Body of pancreas (tissue), 4 donors: ENCODE measurements at regions not wholly inside any gene's neighbourhood (a gene's known extent, or its start where the extent isn't known, plus 50 kb on each side); places are given as distances from the start of the nearest gene placed in this dataset.
A peak's percentile ranks its signal among the peaks of the same experiment; 100 is the strongest.

Experiments
- ATAC-seq: fragments of 150-250 bp; one replicate; pipeline ENCODE4 v1.9.1; 2016
- DNase-seq, 4 donors: peaks; one replicate each; pipeline ENCODE4 v3.0.0-alpha.2; 2019
- H3K27ac ChIP-seq, 4 donors: fragments of 200-600 bp; sonication (generic); 1 replicate in 3 of 4; 2 replicates in 1 of 4; pipeline versions ENCODE4 v1.5.1 to v1.6.1; 2016 to 2019; ENCODE audit warnings: mild to moderate bottlenecking in 1 of 4, mixed read lengths in 1 of 4, moderate library complexity in 1 of 4
- H3K27me3 ChIP-seq, 2 donors: fragments of 200-600 bp; sonication (generic); one replicate each; pipeline ENCODE4 v1.6.0; 2016; ENCODE audit warnings: mild to moderate bottlenecking in 1 of 2
- H3K36me3 ChIP-seq, 2 donors: fragments of 200-600 bp; sonication (generic); replicated peaks in 1 of 2; 2 replicates each; pipeline ENCODE4 v1.5.1; 2016; ENCODE audit warnings: low read depth in 2 of 2; ENCODE audit not compliant: insufficient read depth in 1 of 2
- H3K4me1 ChIP-seq: fragments of 200-600 bp; sonication (generic); one replicate; pipeline ENCODE4 v1.6.0; 2016
- H3K4me3 ChIP-seq, 2 donors: fragments of 200-600 bp; sonication (generic); 1 replicate in 1 of 2; 2 replicates in 1 of 2; pipeline ENCODE4 v1.5.1; 2016 to 2019
- H3K9me3 ChIP-seq, 3 donors: fragments of 200-600 bp; sonication (generic); 1 replicate in 2 of 3; 2 replicates in 1 of 3; pipeline ENCODE4 v1.5.1; 2016
- POLR2A ChIP-seq, 3 donors: fragments of 450-650 bp; IDR thresholded peaks; one replicate each; pipeline ENCODE4 v1.6.1; 2016; ENCODE audit warnings: antibody characterized with exemption in 3 of 3, mild to moderate bottlenecking in 2 of 3
- WGBS, 2 donors: methylation state at CpG; one replicate each; pipeline ENCODE4 v1.1.5; 2017; 5-methylcytosine and 5-hydroxymethylcytosine counted together
- intact Hi-C: fragments of 100-400 bp; cut with DNase I; formaldehyde crosslinking; loops from one replicate; pipeline ENCODE4 v1.15.1; 2023
- TF ChIP-seq, protein P1 (sequence below), 7 experiments: fragments of 450-650 bp in 4 of 7; fragments of 200-600 bp in 3 of 7; sonication (generic) in 3 of 7; IDR thresholded peaks; one replicate each; pipeline ENCODE4 v1.5.1; 2016 to 2019; ENCODE audit warnings: antibody characterized with exemption in 7 of 7

DNA sequence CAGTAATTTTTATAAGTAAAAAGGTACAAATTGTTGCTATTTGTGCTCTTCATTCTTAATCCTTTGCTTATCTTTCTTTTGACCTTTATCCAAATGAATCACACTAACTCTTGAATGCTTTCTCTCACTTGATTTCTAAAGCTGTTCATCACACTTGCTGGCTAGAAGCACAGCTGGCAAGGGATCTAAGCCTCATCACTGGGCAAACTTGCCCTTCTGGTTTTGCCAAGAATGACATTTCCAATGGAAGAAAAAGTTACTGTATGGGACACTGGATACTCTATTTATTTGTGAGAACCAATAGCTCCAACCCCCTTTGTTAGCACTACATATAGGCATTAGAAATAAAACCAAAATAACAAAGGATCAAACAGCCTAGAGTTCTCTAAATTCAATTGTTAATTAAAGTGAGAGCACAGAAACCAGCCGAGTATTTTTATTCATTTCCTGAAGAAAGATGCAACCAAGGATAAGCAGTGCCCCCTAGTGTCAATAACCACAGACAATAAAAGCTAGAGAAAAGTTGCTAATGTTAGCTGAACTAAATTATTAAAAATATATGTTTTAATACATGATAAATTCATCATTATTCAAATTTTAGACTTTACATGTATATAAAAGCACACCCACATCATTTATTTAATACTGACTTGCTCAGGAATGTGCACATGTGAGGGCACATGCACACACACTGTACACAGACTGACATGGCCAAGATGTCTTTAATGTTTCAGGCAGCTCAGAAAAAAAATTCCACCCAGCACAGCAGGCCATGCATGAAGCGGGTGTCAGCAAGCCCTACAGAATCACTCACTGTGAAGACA lies 59.8 kb upstream of the POU5F2 start:
- peak in 3 of 4 donors; percentile 15 to 38 (median 17) for DNase-seq
- Histone ChIP-seq H3K4me1 (peaks cover 5% of the 10 kb centered on the region), H3K4me3 (no peak overlapping the region), H3K9me3 (no peaks in the 10 kb centered on the region), H3K36me3 (no peaks in the 10 kb centered on the region), H3K27ac (no peak overlapping the region), H3K27me3 (no peaks in the 10 kb centered on the region)
- ATAC-seq: peak; percentile 66
- WGBS, 2 donors: 15% methylated on average over 2 of the region's 2 CpGs
- intact Hi-C loops: no loop called here
- TF ChIP-seq POLR2A (IDR thresholded peaks at IDR 0.05): no peak
- TF ChIP-seq, protein P1, sequence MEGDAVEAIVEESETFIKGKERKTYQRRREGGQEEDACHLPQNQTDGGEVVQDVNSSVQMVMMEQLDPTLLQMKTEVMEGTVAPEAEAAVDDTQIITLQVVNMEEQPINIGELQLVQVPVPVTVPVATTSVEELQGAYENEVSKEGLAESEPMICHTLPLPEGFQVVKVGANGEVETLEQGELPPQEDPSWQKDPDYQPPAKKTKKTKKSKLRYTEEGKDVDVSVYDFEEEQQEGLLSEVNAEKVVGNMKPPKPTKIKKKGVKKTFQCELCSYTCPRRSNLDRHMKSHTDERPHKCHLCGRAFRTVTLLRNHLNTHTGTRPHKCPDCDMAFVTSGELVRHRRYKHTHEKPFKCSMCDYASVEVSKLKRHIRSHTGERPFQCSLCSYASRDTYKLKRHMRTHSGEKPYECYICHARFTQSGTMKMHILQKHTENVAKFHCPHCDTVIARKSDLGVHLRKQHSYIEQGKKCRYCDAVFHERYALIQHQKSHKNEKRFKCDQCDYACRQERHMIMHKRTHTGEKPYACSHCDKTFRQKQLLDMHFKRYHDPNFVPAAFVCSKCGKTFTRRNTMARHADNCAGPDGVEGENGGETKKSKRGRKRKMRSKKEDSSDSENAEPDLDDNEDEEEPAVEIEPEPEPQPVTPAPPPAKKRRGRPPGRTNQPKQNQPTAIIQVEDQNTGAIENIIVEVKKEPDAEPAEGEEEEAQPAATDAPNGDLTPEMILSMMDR (IDR thresholded peaks at IDR 0.05): peak; percentile 50 to 75 (median 67)

DNA sequence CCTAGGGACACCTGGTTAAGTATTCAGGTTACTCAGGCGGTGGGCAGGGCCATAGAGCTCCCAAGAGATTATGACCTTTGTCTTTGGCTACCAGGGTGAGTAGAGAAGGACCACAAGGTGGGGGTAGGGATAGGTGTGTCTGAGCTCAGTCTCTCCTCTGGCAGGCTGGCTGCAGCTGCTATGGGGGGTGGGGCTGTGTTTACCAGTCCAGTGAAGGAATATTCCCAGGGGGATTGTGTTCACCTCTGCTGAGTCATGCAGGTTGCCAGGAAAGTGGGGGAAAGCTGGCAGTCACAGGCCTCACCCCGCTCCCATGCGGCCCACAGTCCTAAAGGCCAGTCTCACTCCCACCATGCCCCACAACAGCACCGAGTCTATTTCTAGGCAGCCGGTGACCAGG lies 53.6 kb upstream of the POU5F2 start:
- WGBS, 2 donors: 90 to 92% methylated on average over 4 to 5 of the region's 5 CpGs
- H3K27me3 ChIP-seq: no peaks in the 10 kb centered on the region
- no peaks in the 10 kb centered on the region for H3K36me3 ChIP-seq
- no peak overlapping the region for H3K27ac ChIP-seq
- no peaks in the 10 kb centered on the region for H3K4me1 ChIP-seq
- DNase-seq: no peak
- no peaks in the 10 kb centered on the region for H3K9me3 ChIP-seq
- no peak overlapping the region for H3K4me3 ChIP-seq
- intact Hi-C loops: no loop called here
- ATAC-seq: no peak
- TF ChIP-seq, protein P1 (IDR thresholded peaks at IDR 0.05): no peak
- TF ChIP-seq POLR2A (IDR thresholded peaks at IDR 0.05): no peak

DNA sequence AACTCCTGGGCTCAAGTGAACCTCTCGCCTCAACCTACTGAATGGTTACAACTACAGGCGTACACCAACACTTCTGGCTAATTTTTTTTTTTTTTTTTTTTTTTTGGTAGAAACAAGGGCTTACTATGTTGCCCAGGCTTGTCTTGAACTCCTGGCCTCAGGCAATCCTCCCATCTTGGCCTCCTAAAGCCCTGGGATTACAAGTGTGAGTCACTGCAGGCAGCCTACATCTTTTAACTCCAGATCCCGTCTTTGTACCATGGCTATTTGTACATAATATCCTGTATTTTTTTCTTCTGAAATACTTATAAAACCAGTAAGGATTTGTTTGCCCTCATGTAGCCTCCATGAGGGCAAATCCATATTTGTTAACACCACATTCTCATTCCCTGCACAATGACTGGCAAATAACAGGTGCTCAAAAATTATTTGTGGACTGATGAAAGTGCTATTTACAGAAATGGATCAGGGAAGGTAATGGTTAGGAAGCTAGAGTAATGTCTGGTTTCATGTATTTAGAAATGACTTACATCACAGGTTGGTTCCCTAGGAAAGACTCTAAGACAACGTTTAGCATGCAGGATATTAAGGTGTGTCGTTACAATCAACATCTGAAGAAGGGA lies 51.9 kb upstream of the POU5F2 start:
- WGBS, 2 donors: 87 to 94% methylated on average over 5 of the region's 5 CpGs
- Histone ChIP-seq H3K4me3 (no peak overlapping the region), H3K9me3 (no peaks in the 10 kb centered on the region), H3K36me3 (no peaks in the 10 kb centered on the region), H3K27me3 (no peaks in the 10 kb centered on the region), H3K4me1 (no peaks in the 10 kb centered on the region), H3K27ac (no peak overlapping the region)
- intact Hi-C loops: no loop called here
- DNase-seq: no peak
- TF ChIP-seq POLR2A (IDR thresholded peaks at IDR 0.05): no peak
- TF ChIP-seq, protein P1 (IDR thresholded peaks at IDR 0.05): no peak
- ATAC-seq: no peak

DNA sequence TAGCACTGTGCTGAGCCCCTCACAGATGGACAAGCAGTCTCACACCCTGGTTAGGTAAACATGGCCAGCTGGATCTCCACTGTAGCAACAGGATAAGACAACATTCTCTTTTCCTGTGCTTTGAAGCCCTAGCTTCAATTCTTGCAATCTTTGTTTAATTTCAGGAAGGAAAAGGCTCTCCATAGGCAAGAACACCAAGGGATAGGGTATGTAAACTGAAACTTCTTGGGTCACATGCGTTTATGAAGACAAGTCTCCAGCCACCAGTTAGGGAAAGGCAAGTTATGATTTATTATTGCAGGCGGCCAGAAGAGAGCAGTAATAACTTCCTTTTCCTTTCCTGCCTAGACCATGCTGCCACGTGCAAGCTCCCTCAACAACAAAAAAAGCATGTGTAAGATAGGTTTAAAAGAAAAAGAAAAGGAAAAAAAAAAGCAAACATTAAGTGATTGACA lies 50.1 kb upstream of the POU5F2 start:
- Histone ChIP-seq H3K27ac (no peak overlapping the region), H3K4me1 (no peaks in the 10 kb centered on the region), H3K9me3 (no peaks in the 10 kb centered on the region), H3K4me3 (no peak overlapping the region), H3K36me3 (no peaks in the 10 kb centered on the region), H3K27me3 (no peaks in the 10 kb centered on the region)
- ATAC-seq: no peak
- intact Hi-C loops: no loop called here
- no peak for TF ChIP-seq POLR2A (IDR thresholded peaks at IDR 0.05)
- TF ChIP-seq, protein P1 (IDR thresholded peaks at IDR 0.05): no peak
- no peak for DNase-seq
- WGBS, 2 donors: 15 to 51% methylated on average over 3 of the region's 3 CpGs
